ENCODE measurements at regions not wholly inside any gene's neighbourhood (a gene's known extent, or its start where the extent isn't known, plus 50 kb on each side); places are given as distances from the start of the nearest gene placed in this dataset.

DNA sequence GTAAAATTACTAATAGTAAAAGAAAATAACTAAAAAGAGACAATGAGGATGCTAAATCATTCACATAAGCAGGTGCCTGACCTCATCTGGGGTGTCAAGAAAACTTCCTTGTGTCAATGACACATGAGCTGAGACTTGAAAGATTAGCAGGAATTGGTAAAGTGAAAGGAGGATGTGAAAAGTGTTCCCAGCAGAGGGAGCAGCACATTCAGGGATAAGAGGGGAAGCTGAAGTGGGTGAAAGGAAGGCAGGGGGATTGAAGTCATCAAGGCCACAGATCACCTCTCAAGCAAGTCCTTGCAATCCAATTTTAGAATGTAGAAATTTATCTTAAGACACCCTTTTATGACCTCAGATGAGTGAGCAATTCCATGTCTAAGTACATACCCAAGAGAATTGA, 60.2 kb upstream of the ACP3 start:
- Histone ChIP-seq H3K27ac (ENCODE audit: low read length) (no peak overlapping the region), H3K36me3 (ENCODE audit: control insufficient read depth, insufficient read depth, low read length) (no peaks in the 10 kb centered on the region), H3K27me3 (ENCODE audit: control insufficient read depth, insufficient read depth, low read length) (peaks cover 9% of the 10 kb centered on the region; the same call in 1 of the 2 replicates), H3K4me1 (ENCODE audit: control insufficient read depth, insufficient read depth, low read length) (no peaks in the 10 kb centered on the region), H3K4me3 (ENCODE audit: low read depth in 2 of 2, low read length in 2 of 2) (no peak overlapping the region), H3K9me3 (ENCODE audit: control insufficient read depth, insufficient read depth, low read depth, low read length) (no peaks in the 10 kb centered on the region)
- peak; percentile 70; the same call in 1 of the 2 replicates for ATAC-seq
- intact Hi-C loops (cut with micrococcal nuclease; ENCODE audit: unreplicated experiment) = no loop called here
- ChIA-PET CTCF (interaction anchor here (0.5 to 1.2 kb wide), 2 partner anchors 86 to 142 kb away, joined by 3 read pairs; no protein-coding TSS in a partner anchor), POLR2A (no interaction called here)
- DNase-seq (ENCODE audit: low read depth, low spot score) = no peak
- no peak for TF ChIP-seq TCF7L2 (IDR thresholded peaks at IDR 0.05; ENCODE audit: low read depth, low read length)
- TF ChIP-seq, protein P1, sequence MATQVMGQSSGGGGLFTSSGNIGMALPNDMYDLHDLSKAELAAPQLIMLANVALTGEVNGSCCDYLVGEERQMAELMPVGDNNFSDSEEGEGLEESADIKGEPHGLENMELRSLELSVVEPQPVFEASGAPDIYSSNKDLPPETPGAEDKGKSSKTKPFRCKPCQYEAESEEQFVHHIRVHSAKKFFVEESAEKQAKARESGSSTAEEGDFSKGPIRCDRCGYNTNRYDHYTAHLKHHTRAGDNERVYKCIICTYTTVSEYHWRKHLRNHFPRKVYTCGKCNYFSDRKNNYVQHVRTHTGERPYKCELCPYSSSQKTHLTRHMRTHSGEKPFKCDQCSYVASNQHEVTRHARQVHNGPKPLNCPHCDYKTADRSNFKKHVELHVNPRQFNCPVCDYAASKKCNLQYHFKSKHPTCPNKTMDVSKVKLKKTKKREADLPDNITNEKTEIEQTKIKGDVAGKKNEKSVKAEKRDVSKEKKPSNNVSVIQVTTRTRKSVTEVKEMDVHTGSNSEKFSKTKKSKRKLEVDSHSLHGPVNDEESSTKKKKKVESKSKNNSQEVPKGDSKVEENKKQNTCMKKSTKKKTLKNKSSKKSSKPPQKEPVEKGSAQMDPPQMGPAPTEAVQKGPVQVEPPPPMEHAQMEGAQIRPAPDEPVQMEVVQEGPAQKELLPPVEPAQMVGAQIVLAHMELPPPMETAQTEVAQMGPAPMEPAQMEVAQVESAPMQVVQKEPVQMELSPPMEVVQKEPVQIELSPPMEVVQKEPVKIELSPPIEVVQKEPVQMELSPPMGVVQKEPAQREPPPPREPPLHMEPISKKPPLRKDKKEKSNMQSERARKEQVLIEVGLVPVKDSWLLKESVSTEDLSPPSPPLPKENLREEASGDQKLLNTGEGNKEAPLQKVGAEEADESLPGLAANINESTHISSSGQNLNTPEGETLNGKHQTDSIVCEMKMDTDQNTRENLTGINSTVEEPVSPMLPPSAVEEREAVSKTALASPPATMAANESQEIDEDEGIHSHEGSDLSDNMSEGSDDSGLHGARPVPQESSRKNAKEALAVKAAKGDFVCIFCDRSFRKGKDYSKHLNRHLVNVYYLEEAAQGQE (IDR thresholded peaks at IDR 0.05; ENCODE audit: insufficient read depth in 1 of 2, low read depth in 2 of 2, low read length in 1 of 2) = no peak
- TF ChIP-seq, protein P2, sequence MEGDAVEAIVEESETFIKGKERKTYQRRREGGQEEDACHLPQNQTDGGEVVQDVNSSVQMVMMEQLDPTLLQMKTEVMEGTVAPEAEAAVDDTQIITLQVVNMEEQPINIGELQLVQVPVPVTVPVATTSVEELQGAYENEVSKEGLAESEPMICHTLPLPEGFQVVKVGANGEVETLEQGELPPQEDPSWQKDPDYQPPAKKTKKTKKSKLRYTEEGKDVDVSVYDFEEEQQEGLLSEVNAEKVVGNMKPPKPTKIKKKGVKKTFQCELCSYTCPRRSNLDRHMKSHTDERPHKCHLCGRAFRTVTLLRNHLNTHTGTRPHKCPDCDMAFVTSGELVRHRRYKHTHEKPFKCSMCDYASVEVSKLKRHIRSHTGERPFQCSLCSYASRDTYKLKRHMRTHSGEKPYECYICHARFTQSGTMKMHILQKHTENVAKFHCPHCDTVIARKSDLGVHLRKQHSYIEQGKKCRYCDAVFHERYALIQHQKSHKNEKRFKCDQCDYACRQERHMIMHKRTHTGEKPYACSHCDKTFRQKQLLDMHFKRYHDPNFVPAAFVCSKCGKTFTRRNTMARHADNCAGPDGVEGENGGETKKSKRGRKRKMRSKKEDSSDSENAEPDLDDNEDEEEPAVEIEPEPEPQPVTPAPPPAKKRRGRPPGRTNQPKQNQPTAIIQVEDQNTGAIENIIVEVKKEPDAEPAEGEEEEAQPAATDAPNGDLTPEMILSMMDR (IDR thresholded peaks at IDR 0.05) = peak; percentile 64
- in situ Hi-C loops (cut with HindIII; ENCODE audit: low pct_unique_long_range_greater_than_20kb, low sequenced_read_pairs) = no loop called here
- no TSS peak for BruUV-seq (replicated peaks)

DNA sequence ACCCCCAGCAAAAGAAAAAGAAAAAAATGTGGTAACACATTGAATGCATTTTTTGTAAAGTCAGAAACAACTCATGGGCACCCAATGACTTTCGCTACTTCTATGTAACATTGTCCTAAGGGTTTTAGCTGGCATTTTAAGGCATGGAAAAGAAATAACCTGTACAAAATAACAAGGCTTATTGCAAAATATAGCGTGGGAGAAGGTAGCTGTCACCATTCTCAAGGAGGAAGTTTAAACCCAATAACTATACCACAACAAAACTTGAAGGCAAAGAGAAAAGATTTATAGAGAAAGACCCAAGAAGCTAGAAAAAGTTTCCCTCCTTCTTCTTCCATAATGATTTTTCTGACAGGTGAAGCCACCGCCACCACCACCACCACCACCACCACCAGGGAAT, 55.7 kb upstream of the ACP3 start:
- ChIA-PET CTCF (no interaction called here), POLR2A (no interaction called here)
- Histone ChIP-seq H3K27ac (ENCODE audit: low read length) (no peak overlapping the region), H3K27me3 (ENCODE audit: control insufficient read depth, insufficient read depth, low read length) (peaks cover 5% of the 10 kb centered on the region; the same call in 1 of the 2 replicates), H3K36me3 (ENCODE audit: control insufficient read depth, insufficient read depth, low read length) (no peaks in the 10 kb centered on the region), H3K9me3 (ENCODE audit: control insufficient read depth, insufficient read depth, low read depth, low read length) (no peaks in the 10 kb centered on the region), H3K4me3 (ENCODE audit: low read depth in 2 of 2, low read length in 2 of 2) (no peak overlapping the region), H3K4me1 (ENCODE audit: control insufficient read depth, insufficient read depth, low read length) (no peaks in the 10 kb centered on the region)
- intact Hi-C loops (cut with micrococcal nuclease; ENCODE audit: unreplicated experiment) = no loop called here
- DNase-seq (ENCODE audit: low read depth, low spot score) (no peak), ATAC-seq (no peak)
- in situ Hi-C loops (cut with HindIII; ENCODE audit: low pct_unique_long_range_greater_than_20kb, low sequenced_read_pairs) = no loop called here
- no TSS peak for BruUV-seq (replicated peaks)
- TF ChIP-seq, protein P1 (IDR thresholded peaks at IDR 0.05; ENCODE audit: insufficient read depth in 1 of 2, low read depth in 2 of 2, low read length in 1 of 2) = no peak
- TF ChIP-seq POLR2AphosphoS5 (IDR thresholded peaks at IDR 0.05; ENCODE audit: low read depth, low read length) (no peak), SIN3A (IDR thresholded peaks at IDR 0.05; ENCODE audit: borderline replicate concordance, insufficient read depth, low read depth, low read length) (no peak), TCF7L2 (IDR thresholded peaks at IDR 0.05; ENCODE audit: low read depth, low read length) (no peak)
- TF ChIP-seq, protein P2 (IDR thresholded peaks at IDR 0.05) = no peak

Measured in Panc1 (cell line).